ENCODE measurements at regions not wholly inside any gene's neighbourhood (a gene's known extent, or its start where the extent isn't known, plus 50 kb on each side); places are given as distances from the start of the nearest gene placed in this dataset.

DNA sequence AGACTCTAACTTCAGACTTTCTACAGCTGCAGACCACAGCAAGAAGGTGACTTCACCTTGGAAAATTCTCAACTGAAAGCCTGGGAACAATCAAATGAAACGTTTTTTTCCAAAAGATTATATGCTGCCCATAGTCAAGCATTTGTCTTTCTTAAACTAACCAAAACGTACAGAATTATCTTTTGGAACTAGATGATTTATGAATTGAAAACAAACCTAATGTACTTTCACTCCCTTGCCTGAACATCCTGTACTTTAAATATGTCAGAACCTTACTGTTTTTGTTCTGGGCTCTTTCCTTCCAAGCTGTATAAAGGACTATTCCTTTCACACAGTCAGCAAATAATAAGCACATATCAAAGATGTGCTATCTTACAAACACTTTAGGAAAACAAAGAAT lies 62.4 kb upstream of the TNFAIP3 start:
- no peaks in the 10 kb centered on the region for H3K4me1 ChIP-seq (ENCODE audit: control insufficient read depth in 4 of 4, insufficient read depth in 4 of 4, low read length in 3 of 4)
- no peak overlapping the region for H3K9ac ChIP-seq (ENCODE audit: low read depth in 1 of 2, low read length in 2 of 2)
- H3K4me3 ChIP-seq (ENCODE audit: low read depth in 1 of 3, low read length in 3 of 3): no peak overlapping the region
- no peaks in the 10 kb centered on the region for H3K36me3 ChIP-seq (ENCODE audit: control insufficient read depth in 4 of 4, insufficient read depth in 3 of 4, low read depth in 1 of 4, low read length in 3 of 4)
- H3K9me3 ChIP-seq (ENCODE audit: control insufficient read depth in 4 of 4, low read length in 3 of 4): no peaks in the 10 kb centered on the region
- no peak for DNase-seq (ENCODE audit: low spot score)
- no peaks in the 10 kb centered on the region for H3K27me3 ChIP-seq (ENCODE audit: control insufficient read depth in 4 of 4, insufficient read depth in 4 of 4, low read length in 3 of 4)
- WGBS: 46% methylated on average over 2 of the region's 2 CpGs
- no peak overlapping the region for H3K27ac ChIP-seq (ENCODE audit: low read depth in 1 of 2, low read length in 2 of 2)
- TF ChIP-seq CTCF (IDR thresholded peaks at IDR 0.05; ENCODE audit: low read depth, low read length, missing input control) (no peak), HNF4A (conservative IDR thresholded peaks at IDR 0.05) (no peak), ATF3 (IDR thresholded peaks at IDR 0.05) (no peak), NR2F2 (IDR thresholded peaks at IDR 0.05) (peak; percentile 86), FOXA1 (IDR thresholded peaks at IDR 0.05) (no peak), HNF4G (IDR thresholded peaks at IDR 0.05) (no peak), SP1 (IDR thresholded peaks at IDR 0.05) (peak; percentile 39), FOXA2 (IDR thresholded peaks at IDR 0.05) (no peak)
- TF ChIP-seq, protein P1, sequence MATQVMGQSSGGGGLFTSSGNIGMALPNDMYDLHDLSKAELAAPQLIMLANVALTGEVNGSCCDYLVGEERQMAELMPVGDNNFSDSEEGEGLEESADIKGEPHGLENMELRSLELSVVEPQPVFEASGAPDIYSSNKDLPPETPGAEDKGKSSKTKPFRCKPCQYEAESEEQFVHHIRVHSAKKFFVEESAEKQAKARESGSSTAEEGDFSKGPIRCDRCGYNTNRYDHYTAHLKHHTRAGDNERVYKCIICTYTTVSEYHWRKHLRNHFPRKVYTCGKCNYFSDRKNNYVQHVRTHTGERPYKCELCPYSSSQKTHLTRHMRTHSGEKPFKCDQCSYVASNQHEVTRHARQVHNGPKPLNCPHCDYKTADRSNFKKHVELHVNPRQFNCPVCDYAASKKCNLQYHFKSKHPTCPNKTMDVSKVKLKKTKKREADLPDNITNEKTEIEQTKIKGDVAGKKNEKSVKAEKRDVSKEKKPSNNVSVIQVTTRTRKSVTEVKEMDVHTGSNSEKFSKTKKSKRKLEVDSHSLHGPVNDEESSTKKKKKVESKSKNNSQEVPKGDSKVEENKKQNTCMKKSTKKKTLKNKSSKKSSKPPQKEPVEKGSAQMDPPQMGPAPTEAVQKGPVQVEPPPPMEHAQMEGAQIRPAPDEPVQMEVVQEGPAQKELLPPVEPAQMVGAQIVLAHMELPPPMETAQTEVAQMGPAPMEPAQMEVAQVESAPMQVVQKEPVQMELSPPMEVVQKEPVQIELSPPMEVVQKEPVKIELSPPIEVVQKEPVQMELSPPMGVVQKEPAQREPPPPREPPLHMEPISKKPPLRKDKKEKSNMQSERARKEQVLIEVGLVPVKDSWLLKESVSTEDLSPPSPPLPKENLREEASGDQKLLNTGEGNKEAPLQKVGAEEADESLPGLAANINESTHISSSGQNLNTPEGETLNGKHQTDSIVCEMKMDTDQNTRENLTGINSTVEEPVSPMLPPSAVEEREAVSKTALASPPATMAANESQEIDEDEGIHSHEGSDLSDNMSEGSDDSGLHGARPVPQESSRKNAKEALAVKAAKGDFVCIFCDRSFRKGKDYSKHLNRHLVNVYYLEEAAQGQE (IDR thresholded peaks at IDR 0.05): no peak

- no peaks in the 10 kb centered on the region for H3K4me1 ChIP-seq (ENCODE audit: control insufficient read depth in 4 of 4, insufficient read depth in 4 of 4, low read length in 3 of 4)
- no peaks in the 10 kb centered on the region for H3K9me3 ChIP-seq (ENCODE audit: control insufficient read depth in 4 of 4, low read length in 3 of 4)
- no peak overlapping the region for H3K4me3 ChIP-seq (ENCODE audit: low read depth in 1 of 3, low read length in 3 of 3)
- TF ChIP-seq, protein P1 (IDR thresholded peaks at IDR 0.05): no peak
- peak; percentile 90 for TF ChIP-seq NR2F2 (IDR thresholded peaks at IDR 0.05)
- H3K27me3 ChIP-seq (ENCODE audit: control insufficient read depth in 4 of 4, insufficient read depth in 4 of 4, low read length in 3 of 4): no peaks in the 10 kb centered on the region
- no peak overlapping the region for H3K9ac ChIP-seq (ENCODE audit: low read depth in 1 of 2, low read length in 2 of 2)
- H3K27ac ChIP-seq (ENCODE audit: low read depth in 1 of 2, low read length in 2 of 2): no peak overlapping the region
- H3K36me3 ChIP-seq (ENCODE audit: control insufficient read depth in 4 of 4, insufficient read depth in 3 of 4, low read depth in 1 of 4, low read length in 3 of 4): no peaks in the 10 kb centered on the region
- no peak for DNase-seq (ENCODE audit: low spot score)
- WGBS: 85% methylated on average over 7 of the region's 7 CpGs
These were observed 61.4 kb upstream of the TNFAIP3 start for GRCh38 chr6:137805622-137806021.
